Retinal pigment epithelial cell (primary cell): ENCODE measurements at regions not wholly inside any gene's neighbourhood (a gene's known extent, or its start where the extent isn't known, plus 50 kb on each side); places are given as distances from the start of the nearest gene placed in this dataset.

Experiments
- DNase-seq: peaks from one replicate; pipeline ENCODE4 v3.0.0-alpha.2; 2010; ENCODE audit warnings: low read depth
- H3K4me3 ChIP-seq: 2 replicates; pipeline ENCODE4 v1.5.1; 2011; ENCODE audit warnings: mild to moderate bottlenecking, low read length, control low read depth, moderate library complexity
- CTCF ChIP-seq: conservative IDR thresholded peaks from 2 replicates; pipeline ENCODE4 v1.5.1; 2011; ENCODE audit warnings: low read depth, low read length, control low read depth, inconsistent platforms

DNA sequence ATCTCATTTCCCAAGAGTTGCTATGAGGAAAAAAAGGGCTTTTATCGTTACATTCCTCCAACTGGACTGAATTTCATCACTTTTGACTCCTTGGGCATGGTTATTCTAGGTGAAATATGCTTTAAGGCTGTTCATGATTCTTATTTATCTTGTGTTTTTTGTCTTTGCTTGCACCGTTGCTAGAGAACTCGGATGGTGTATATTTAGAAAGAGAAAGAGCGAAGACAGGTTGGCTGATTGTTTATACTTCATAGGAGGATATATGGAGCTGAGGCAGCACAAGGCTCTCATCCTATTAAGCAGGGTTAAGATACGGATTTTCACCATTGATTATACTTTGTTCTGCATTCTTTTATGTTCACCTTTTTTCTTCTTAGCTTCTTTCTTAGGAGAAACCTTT, 94.9 kb upstream of the GEMIN8 start:
- H3K4me3 ChIP-seq: no peak overlapping the region
- no peak for DNase-seq
- no peak for TF ChIP-seq CTCF

DNA sequence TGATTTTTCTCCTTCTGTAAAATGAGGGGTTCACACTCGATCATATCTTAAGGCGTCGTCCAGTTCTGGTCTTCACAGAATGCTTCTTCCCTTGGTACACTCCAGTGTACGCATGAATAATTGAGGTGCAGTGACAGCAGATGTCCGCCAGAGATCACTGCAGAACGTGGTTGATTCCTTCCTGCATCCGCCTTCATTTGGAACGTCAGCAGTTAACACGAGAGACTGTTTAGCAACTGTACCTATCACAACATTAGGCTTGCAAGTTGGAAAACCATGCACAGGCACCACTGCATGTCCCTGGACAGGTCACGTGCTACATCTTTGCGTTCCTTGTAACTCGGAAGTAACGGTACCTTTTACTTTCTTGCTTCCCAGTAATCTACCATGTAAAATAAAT, 66.0 kb upstream of the GEMIN8 start:
- peak; percentile 70 for TF ChIP-seq CTCF
- H3K4me3 ChIP-seq: no peak overlapping the region
- peak; percentile 20 for DNase-seq

- no peak for DNase-seq
- TF ChIP-seq CTCF: no peak
- no peak overlapping the region for H3K4me3 ChIP-seq
These were observed 64.5 kb upstream of the GEMIN8 start for GRCh38 chrX:14094191-14094590.

- no peak for TF ChIP-seq CTCF
- no peak overlapping the region for H3K4me3 ChIP-seq
- no peak for DNase-seq
These were observed 54.8 kb upstream of the GEMIN8 start for GRCh38 chrX:14084466-14084865.

- TF ChIP-seq CTCF: no peak
- no peak overlapping the region for H3K4me3 ChIP-seq
- no peak for DNase-seq
These were observed 54.1 kb upstream of the GEMIN8 start for GRCh38 chrX:14083783-14084182.

GRCh38 chrX:14079891-14080430, 50.3 kb upstream of the GEMIN8 start:
- no peak overlapping the region for H3K4me3 ChIP-seq
- no peak for TF ChIP-seq CTCF
- DNase-seq: no peak
